ENCODE measurements at regions not wholly inside any gene's neighbourhood (a gene's known extent, or its start where the extent isn't known, plus 50 kb on each side); places are given as distances from the start of the nearest gene placed in this dataset.

- TF ChIP-seq CTCF (IDR thresholded peaks at IDR 0.05) (no peak), POLR2A (IDR thresholded peaks at IDR 0.05) (no peak)
Observed at GRCh38 chr14:94921456-94921855, 151.5 kb upstream of the GSC start.
